H1 (cell line): ENCODE measurements at regions not wholly inside any gene's neighbourhood (a gene's known extent, or its start where the extent isn't known, plus 50 kb on each side); places are given as distances from the start of the nearest gene placed in this dataset.

Experiments used
- BRCA1 ChIP-seq: IDR thresholded peaks from 2 replicates; pipeline ENCODE4 v1.6.1; 2012; ENCODE audit warnings: low read depth, low read length, improper control_type of control experiment
- CBX8 ChIP-seq: fragments of 300-800, 300-1000 bp; sonication (generic); IDR thresholded peaks from 2 replicates; pipeline ENCODE4 v1.7.1; 2016; ENCODE audit warnings: low read depth, low read length, borderline replicate concordance
- FOSL1 ChIP-seq: IDR thresholded peaks from 2 replicates; pipeline ENCODE4 v1.6.1; 2011; ENCODE audit warnings: mild to moderate bottlenecking, low read depth, low read length, moderate library complexity; ENCODE audit not compliant: insufficient read depth
- MAFK ChIP-seq: IDR thresholded peaks from 2 replicates; pipeline ENCODE4 v1.6.1; 2012; ENCODE audit warnings: low read depth, mild to moderate bottlenecking, improper control_type of control experiment, low read length
- NRF1 ChIP-seq: IDR thresholded peaks from 2 replicates; pipeline ENCODE4 v1.6.1; 2011; ENCODE audit warnings: mild to moderate bottlenecking, low read depth, low read length, improper control_type of control experiment
- POU5F1 ChIP-seq: IDR thresholded peaks from 2 replicates; pipeline ENCODE4 v1.6.1; 2011; ENCODE audit warnings: low read depth, mild to moderate bottlenecking, low read length, moderate library complexity
- SIX5 ChIP-seq: IDR thresholded peaks from 2 replicates; pipeline ENCODE4 v1.6.1; 2011; ENCODE audit warnings: mild to moderate bottlenecking, low read depth, low read length
- SUZ12 ChIP-seq: fragments of 200-600 bp; sonication (generic); IDR thresholded peaks from 2 replicates; pipeline ENCODE4 v1.6.1; 2012; ENCODE audit warnings: mild to moderate bottlenecking, inconsistent platforms, low read length, moderate library complexity, mixed read lengths
- TBP ChIP-seq: IDR thresholded peaks from 2 replicates; pipeline ENCODE4 v1.6.1; 2011; ENCODE audit warnings: low read depth, low read length, improper control_type of control experiment
- TEAD4 ChIP-seq: IDR thresholded peaks from 2 replicates; pipeline ENCODE4 v1.6.1; 2012; ENCODE audit warnings: low read depth, low read length, inconsistent platforms, mixed read lengths
- TF ChIP-seq, protein P1 (sequence below): fragments of 300-600 bp; sonication (generic); IDR thresholded peaks from 2 replicates; pipeline ENCODE4 v1.7.1; 2012; ENCODE audit warnings: low read length, moderate library complexity, mild to moderate bottlenecking, inconsistent platforms; ENCODE audit not compliant: insufficient replicate concordance

DNA sequence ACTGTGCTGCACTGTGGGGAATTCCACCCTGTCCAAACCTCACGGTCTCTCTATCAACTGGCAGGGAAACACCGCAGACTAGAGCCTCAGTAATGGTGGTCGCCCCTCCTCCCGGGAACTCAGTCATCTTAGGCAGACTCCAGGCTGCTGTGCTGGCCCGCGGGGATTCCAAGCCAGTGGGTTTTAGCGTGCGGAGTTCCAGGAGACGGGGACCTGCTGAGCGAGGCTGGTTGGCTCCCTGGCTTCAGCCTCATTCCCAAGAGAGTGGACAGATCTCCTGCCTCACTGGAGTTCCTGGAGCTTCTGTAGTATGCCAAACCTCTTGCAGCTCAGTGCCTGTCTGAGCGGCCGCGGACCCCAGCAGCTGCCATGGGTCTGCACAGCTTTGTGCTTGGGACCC, 455.6 kb downstream of the CCDC91 start (continued):
- TF ChIP-seq, protein P1, sequence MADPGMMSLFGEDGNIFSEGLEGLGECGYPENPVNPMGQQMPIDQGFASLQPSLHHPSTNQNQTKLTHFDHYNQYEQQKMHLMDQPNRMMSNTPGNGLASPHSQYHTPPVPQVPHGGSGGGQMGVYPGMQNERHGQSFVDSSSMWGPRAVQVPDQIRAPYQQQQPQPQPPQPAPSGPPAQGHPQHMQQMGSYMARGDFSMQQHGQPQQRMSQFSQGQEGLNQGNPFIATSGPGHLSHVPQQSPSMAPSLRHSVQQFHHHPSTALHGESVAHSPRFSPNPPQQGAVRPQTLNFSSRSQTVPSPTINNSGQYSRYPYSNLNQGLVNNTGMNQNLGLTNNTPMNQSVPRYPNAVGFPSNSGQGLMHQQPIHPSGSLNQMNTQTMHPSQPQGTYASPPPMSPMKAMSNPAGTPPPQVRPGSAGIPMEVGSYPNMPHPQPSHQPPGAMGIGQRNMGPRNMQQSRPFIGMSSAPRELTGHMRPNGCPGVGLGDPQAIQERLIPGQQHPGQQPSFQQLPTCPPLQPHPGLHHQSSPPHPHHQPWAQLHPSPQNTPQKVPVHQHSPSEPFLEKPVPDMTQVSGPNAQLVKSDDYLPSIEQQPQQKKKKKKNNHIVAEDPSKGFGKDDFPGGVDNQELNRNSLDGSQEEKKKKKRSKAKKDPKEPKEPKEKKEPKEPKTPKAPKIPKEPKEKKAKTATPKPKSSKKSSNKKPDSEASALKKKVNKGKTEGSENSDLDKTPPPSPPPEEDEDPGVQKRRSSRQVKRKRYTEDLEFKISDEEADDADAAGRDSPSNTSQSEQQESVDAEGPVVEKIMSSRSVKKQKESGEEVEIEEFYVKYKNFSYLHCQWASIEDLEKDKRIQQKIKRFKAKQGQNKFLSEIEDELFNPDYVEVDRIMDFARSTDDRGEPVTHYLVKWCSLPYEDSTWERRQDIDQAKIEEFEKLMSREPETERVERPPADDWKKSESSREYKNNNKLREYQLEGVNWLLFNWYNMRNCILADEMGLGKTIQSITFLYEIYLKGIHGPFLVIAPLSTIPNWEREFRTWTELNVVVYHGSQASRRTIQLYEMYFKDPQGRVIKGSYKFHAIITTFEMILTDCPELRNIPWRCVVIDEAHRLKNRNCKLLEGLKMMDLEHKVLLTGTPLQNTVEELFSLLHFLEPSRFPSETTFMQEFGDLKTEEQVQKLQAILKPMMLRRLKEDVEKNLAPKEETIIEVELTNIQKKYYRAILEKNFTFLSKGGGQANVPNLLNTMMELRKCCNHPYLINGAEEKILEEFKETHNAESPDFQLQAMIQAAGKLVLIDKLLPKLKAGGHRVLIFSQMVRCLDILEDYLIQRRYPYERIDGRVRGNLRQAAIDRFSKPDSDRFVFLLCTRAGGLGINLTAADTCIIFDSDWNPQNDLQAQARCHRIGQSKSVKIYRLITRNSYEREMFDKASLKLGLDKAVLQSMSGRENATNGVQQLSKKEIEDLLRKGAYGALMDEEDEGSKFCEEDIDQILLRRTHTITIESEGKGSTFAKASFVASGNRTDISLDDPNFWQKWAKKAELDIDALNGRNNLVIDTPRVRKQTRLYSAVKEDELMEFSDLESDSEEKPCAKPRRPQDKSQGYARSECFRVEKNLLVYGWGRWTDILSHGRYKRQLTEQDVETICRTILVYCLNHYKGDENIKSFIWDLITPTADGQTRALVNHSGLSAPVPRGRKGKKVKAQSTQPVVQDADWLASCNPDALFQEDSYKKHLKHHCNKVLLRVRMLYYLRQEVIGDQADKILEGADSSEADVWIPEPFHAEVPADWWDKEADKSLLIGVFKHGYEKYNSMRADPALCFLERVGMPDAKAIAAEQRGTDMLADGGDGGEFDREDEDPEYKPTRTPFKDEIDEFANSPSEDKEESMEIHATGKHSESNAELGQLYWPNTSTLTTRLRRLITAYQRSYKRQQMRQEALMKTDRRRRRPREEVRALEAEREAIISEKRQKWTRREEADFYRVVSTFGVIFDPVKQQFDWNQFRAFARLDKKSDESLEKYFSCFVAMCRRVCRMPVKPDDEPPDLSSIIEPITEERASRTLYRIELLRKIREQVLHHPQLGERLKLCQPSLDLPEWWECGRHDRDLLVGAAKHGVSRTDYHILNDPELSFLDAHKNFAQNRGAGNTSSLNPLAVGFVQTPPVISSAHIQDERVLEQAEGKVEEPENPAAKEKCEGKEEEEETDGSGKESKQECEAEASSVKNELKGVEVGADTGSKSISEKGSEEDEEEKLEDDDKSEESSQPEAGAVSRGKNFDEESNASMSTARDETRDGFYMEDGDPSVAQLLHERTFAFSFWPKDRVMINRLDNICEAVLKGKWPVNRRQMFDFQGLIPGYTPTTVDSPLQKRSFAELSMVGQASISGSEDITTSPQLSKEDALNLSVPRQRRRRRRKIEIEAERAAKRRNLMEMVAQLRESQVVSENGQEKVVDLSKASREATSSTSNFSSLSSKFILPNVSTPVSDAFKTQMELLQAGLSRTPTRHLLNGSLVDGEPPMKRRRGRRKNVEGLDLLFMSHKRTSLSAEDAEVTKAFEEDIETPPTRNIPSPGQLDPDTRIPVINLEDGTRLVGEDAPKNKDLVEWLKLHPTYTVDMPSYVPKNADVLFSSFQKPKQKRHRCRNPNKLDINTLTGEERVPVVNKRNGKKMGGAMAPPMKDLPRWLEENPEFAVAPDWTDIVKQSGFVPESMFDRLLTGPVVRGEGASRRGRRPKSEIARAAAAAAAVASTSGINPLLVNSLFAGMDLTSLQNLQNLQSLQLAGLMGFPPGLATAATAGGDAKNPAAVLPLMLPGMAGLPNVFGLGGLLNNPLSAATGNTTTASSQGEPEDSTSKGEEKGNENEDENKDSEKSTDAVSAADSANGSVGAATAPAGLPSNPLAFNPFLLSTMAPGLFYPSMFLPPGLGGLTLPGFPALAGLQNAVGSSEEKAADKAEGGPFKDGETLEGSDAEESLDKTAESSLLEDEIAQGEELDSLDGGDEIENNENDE = no peak
- TF ChIP-seq BRCA1 (no peak), SUZ12 (no peak), CBX8 (no peak), MAFK (no peak), FOSL1 (no peak), TBP (no peak), SIX5 (no peak), NRF1 (no peak), POU5F1 (no peak), TEAD4 (no peak)
